ENCODE measurements at regions not wholly inside any gene's neighbourhood (a gene's known extent, or its start where the extent isn't known, plus 50 kb on each side); places are given as distances from the start of the nearest gene placed in this dataset.
"Not testable (repeated sequence)": the region's sequence is repeated elsewhere in the genome, so short reads cannot be mapped to it uniquely, and the experiment has no call there.

GRCh38 chr3:35985-36384 lies 160.6 kb upstream of the CHL1 start:
- TF ChIP-seq POLR2A, CTCF (IDR thresholded peaks at IDR 0.05): not testable (repeated sequence)
